HepG2 (cell line): ENCODE measurements at regions not wholly inside any gene's neighbourhood (a gene's known extent, or its start where the extent isn't known, plus 50 kb on each side); places are given as distances from the start of the nearest gene placed in this dataset.

Experiments
- ATAC-seq: fragments of 200-7000 bp; cut with Tn5 transposase; 3 replicates; pipeline ENCODE4 v1.9.1; 2020; ENCODE audit warnings: mild to moderate bottlenecking, moderate library complexity
- BruUV-seq: library from RNA; stranded (reverse); fragments of 400-500 nt; replicated peaks from 2 replicates; lab custom pipeline; 2021; lab: Mats Ljungman, UMichigan
- CTCF ChIA-PET: fragments of 300-600 bp; formaldehyde crosslinking; extraction: SDS; loops from one replicate; lab custom pipeline; 2021; ENCODE audit warnings: low total read pairs, inconsistent platforms, low intra/inter-chr PET ratio; lab: Yijun Ruan, JAX
- POLR2A ChIA-PET: fragments of 350-600 bp; sonication (Branson Sonifier 250); formaldehyde crosslinking; loops from one replicate; lab custom pipeline; 2020; ENCODE audit warnings: antibody characterized with exemption, inconsistent platforms; lab: Yijun Ruan, JAX
- DNase-seq: peaks from one replicate; pipeline ENCODE4 v3.0.0-alpha.2; 2015; ENCODE audit warnings: low spot score
- FAIRE-seq: peaks from 3 replicates; lab custom pipeline; 2011; peaks lifted over from hg19 to GRCh38; lab: Jason Lieb, UNC
- H2AFZ ChIP-seq: one replicate; pipeline ENCODE4 v1.6.1; 2011; ENCODE audit warnings: low read length, inconsistent platforms
- H3K27ac ChIP-seq: fragments of 300-600 bp; 3 replicates; pipeline ENCODE4 v1.8.0; 2011; ENCODE audit warnings: mixed run types, mild to moderate bottlenecking, mixed read lengths, low read length, inconsistent platforms; ENCODE audit not compliant: insufficient read depth; ENCODE audit errors: extremely low read length
- H3K27me3 ChIP-seq, 2 experiments: fragments of 200-600 bp in 1 of 2; 2 replicates in 1 of 2; 3 replicates in 1 of 2; pipeline versions ENCODE4 v1.6.0 to v1.8.0; 2011; ENCODE audit warnings: low read length in 2 of 2, mild to moderate bottlenecking in 2 of 2, moderate library complexity in 2 of 2, inconsistent platforms in 1 of 2; ENCODE audit not compliant: insufficient read depth in 2 of 2, control insufficient read depth in 1 of 2
- H3K36me3 ChIP-seq, 2 experiments: fragments of 200-600 bp in 1 of 2; replicated peaks in 1 of 2; 2 replicates in 1 of 2; 3 replicates in 1 of 2; pipeline versions ENCODE4 v1.5.1 to v1.8.0; 2011; ENCODE audit warnings: low read length in 2 of 2, inconsistent platforms in 1 of 2; ENCODE audit not compliant: insufficient read depth in 2 of 2, control insufficient read depth in 1 of 2
- H3K4me1 ChIP-seq: 2 replicates; pipeline ENCODE4 v1.5.1; 2012; ENCODE audit warnings: low read length, inconsistent platforms; ENCODE audit not compliant: insufficient read depth
- H3K4me2 ChIP-seq: 2 replicates; pipeline ENCODE4 v1.6.0; 2011; ENCODE audit warnings: low read depth, low read length, inconsistent platforms
- H3K4me3 ChIP-seq, 3 experiments: fragments of 200-600 bp in 1 of 3; sonication (generic), shearing (Covaris generic) in 1 of 3; replicated peaks in 1 of 3; 2 replicates each; pipeline ENCODE4 v1.5.1; 2011 to 2016; ENCODE audit warnings: low read length in 3 of 3, inconsistent platforms in 2 of 3, low read depth in 2 of 3, mild to moderate bottlenecking in 2 of 3, control low read depth in 1 of 3, mixed read lengths in 1 of 3; ENCODE audit not compliant: insufficient read depth in 1 of 3
- H3K79me2 ChIP-seq: one replicate; pipeline ENCODE4 v1.6.1; 2011; ENCODE audit warnings: low read length, inconsistent platforms; ENCODE audit not compliant: insufficient read depth
- H3K9ac ChIP-seq: 2 replicates; pipeline ENCODE4 v1.6.0; 2011; ENCODE audit warnings: mild to moderate bottlenecking, low read depth, low read length, inconsistent platforms; ENCODE audit not compliant: insufficient read depth
- H3K9me3 ChIP-seq: 2 replicates; pipeline ENCODE4 v1.5.1; 2012; ENCODE audit warnings: mild to moderate bottlenecking, low read length
- H4K20me1 ChIP-seq: 2 replicates; pipeline ENCODE4 v1.6.0; 2011; ENCODE audit warnings: inconsistent platforms, mild to moderate bottlenecking, low read length, moderate library complexity; ENCODE audit not compliant: insufficient read depth
- AKNA ChIP-seq: sonication (generic); formaldehyde crosslinking; IDR thresholded peaks from 2 replicates; pipeline ENCODE4 v1.4.0; 2020; ENCODE audit warnings: missing genetic modification reagents, borderline replicate concordance
- JDP2 ChIP-seq: sonication (generic); formaldehyde crosslinking; IDR thresholded peaks from 2 replicates; pipeline ENCODE4 v1.8.1; 2022; ENCODE audit warnings: missing genetic modification reagents, borderline replicate concordance
- ZC3H13 ChIP-seq: sonication (generic); formaldehyde crosslinking; IDR thresholded peaks from 2 replicates; pipeline ENCODE4 v1.8.1; 2023; ENCODE audit warnings: mild to moderate bottlenecking, missing genetic modification reagents, moderate library complexity
- WGBS: methylation state at CpG from one replicate; pipeline ENCODE4 v1.1.6; 2017; ENCODE audit warnings: low lambda C conversion rate; 5-methylcytosine and 5-hydroxymethylcytosine counted together
- in situ Hi-C: cut with HindIII; loops from 2 replicates; pipeline ENCODE4 v1.10.0; 2017; ENCODE audit warnings: low pct_unique_long_range_greater_than_20kb; ENCODE audit not compliant: extremely low pct_ligation_motif_present
- intact Hi-C: fragments of 100-400 bp; cut with micrococcal nuclease; formaldehyde crosslinking; loops from one replicate; pipeline ENCODE4 v1.10.0; 2022; ENCODE audit not compliant: unreplicated experiment

GRCh38 chr2:15750822-15751329 lies 159.2 kb downstream of the DDX1 start:
- Histone ChIP-seq H3K4me2 (no peak overlapping the region), H3K4me1 (no peaks in the 10 kb centered on the region), H3K4me3 (no peak overlapping the region), H3K9me3 (no peaks in the 10 kb centered on the region), H3K27ac (no peak overlapping the region), H2AFZ (no peak overlapping the region), H3K27me3 (peaks cover 4 to 58% of the 10 kb centered on the region in 2 experiments; a peak in 4 of 5 replicates), H3K9ac (no peak overlapping the region), H4K20me1 (no peaks in the 10 kb centered on the region), H3K36me3 (no peaks in the 10 kb centered on the region), H3K79me2 (no peaks in the 10 kb centered on the region)
- intact Hi-C loops: no loop called here
- CTCF ChIA-PET: no interaction called here
- FAIRE-seq: no peak
- ATAC-seq: no peak
- POLR2A ChIA-PET: no interaction called here
- no TSS peak for BruUV-seq
- WGBS: 4% methylated on average over 3 of the region's 3 CpGs
- TF ChIP-seq AKNA (CRISPR knock-in tag): no peak
- no peak for TF ChIP-seq JDP2 (CRISPR knock-in tag)
- TF ChIP-seq ZC3H13 (CRISPR knock-in tag): no peak
- DNase-seq: no peak
- in situ Hi-C loops: no loop called here
